Keratinocyte (primary cell): ENCODE measurements at regions not wholly inside any gene's neighbourhood (a gene's known extent, or its start where the extent isn't known, plus 50 kb on each side); places are given as distances from the start of the nearest gene placed in this dataset.

Source experiments
- CTCF ChIP-seq, 3 experiments: IDR thresholded peaks in 1 of 3; conservative IDR thresholded peaks in 1 of 3; optimal IDR thresholded peaks in 1 of 3; 2 replicates in 2 of 3; 3 replicates in 1 of 3; pipeline versions ENCODE3 to v1.5.1; 2011; ENCODE audit warnings: low read length in 3 of 3, mild to moderate bottlenecking in 3 of 3, moderate library complexity in 2 of 3, control low read depth in 1 of 3, inconsistent platforms in 1 of 3; ENCODE audit not compliant: insufficient read depth in 2 of 3; ENCODE audit errors: extremely low read depth in 1 of 3
- EZH2 ChIP-seq: IDR thresholded peaks from one replicate; pipeline ENCODE4 v1.6.1; 2012; ENCODE audit warnings: inconsistent platforms, mild to moderate bottlenecking, low read length, moderate library complexity

- TF ChIP-seq CTCF (optimal IDR thresholded peaks at IDR 0.05 in 1 of 3, IDR thresholded peaks at IDR 0.05 in 1 of 3, conservative IDR thresholded peaks at IDR 0.05 in 1 of 3; ENCODE audit: extremely low read depth in 1 of 3, insufficient read depth in 2 of 3, low read length in 3 of 3) (no peak), EZH2 (no peak)
Measured at GRCh38 chr1:111563619-111564018, 56.0 kb upstream of the RAP1A start.
